Nucleus accumbens (tissue), 56 donors: ENCODE measurements at regions not wholly inside any gene's neighbourhood (a gene's known extent, or its start where the extent isn't known, plus 50 kb on each side); places are given as distances from the start of the nearest gene placed in this dataset.
A peak's percentile ranks its signal among the peaks of the same experiment; 100 is the strongest.

Experiments
- DNase-seq, 56 donors: peaks; one replicate each; lab custom pipeline; 2025; lab: John Stamatoyannopoulos, UW

GRCh38 chr12:30440826-30441602 lies 254.7 kb downstream of the IPO8 start:
- no peak for DNase-seq

- DNase-seq, result no peak
These were observed 256.5 kb downstream of the IPO8 start for GRCh38 chr12:30439201-30439600.

- DNase-seq, result no peak
These were observed 257.0 kb downstream of the IPO8 start for GRCh38 chr12:30438601-30439041.

GRCh38 chr12:30437616-30438015 lies 258.1 kb downstream of the IPO8 start:
- no peak for DNase-seq

GRCh38 chr12:30437044-30437443 lies 258.6 kb downstream of the IPO8 start:
- no peak for DNase-seq

GRCh38 chr12:30428098-30428497 lies 267.6 kb downstream of the IPO8 start:
- no peak for DNase-seq

GRCh38 chr12:30427555-30427954 lies 268.1 kb downstream of the IPO8 start:
- no peak for DNase-seq

- no peak for DNase-seq
These were observed 270.2 kb downstream of the IPO8 start for GRCh38 chr12:30425445-30425844.

GRCh38 chr12:30423330-30423729 lies 272.3 kb downstream of the IPO8 start:
- DNase-seq, result no peak

GRCh38 chr12:30422844-30423243 lies 272.8 kb downstream of the IPO8 start:
- DNase-seq, result no peak

- DNase-seq, result no peak
These were observed 275.1 kb downstream of the IPO8 start for GRCh38 chr12:30420561-30420960.

GRCh38 chr12:30417697-30418231 lies 277.9 kb downstream of the IPO8 start:
- DNase-seq, result peak in 24 of 56 donors; percentile 4 to 70 (median 36)

GRCh38 chr12:30416631-30417030 lies 279.0 kb downstream of the IPO8 start:
- DNase-seq, result no peak

- DNase-seq, result no peak
These were observed 279.9 kb downstream of the IPO8 start for GRCh38 chr12:30415777-30416176.

GRCh38 chr12:30414507-30414906 lies 281.2 kb downstream of the IPO8 start:
- no peak for DNase-seq

- no peak for DNase-seq
These were observed 295.3 kb downstream of the IPO8 start for GRCh38 chr12:30400349-30400748.

GRCh38 chr12:30399859-30400258 lies 295.8 kb downstream of the IPO8 start:
- no peak for DNase-seq

- DNase-seq, result no peak
These were observed 299.1 kb downstream of the IPO8 start for GRCh38 chr12:30396576-30396975.

- no peak for DNase-seq
These were observed 300.5 kb downstream of the IPO8 start for GRCh38 chr12:30395190-30395589.

- DNase-seq, result no peak
These were observed 303.8 kb downstream of the IPO8 start for GRCh38 chr12:30391766-30392366.

GRCh38 chr12:30385706-30386105 lies 310.0 kb downstream of the IPO8 start:
- DNase-seq, result no peak

- no peak for DNase-seq
These were observed 310.7 kb downstream of the IPO8 start for GRCh38 chr12:30384976-30385375.
